GM19240 (cell line): ENCODE measurements at regions not wholly inside any gene's neighbourhood (a gene's known extent, or its start where the extent isn't known, plus 50 kb on each side); places are given as distances from the start of the nearest gene placed in this dataset.

Experiments
- DNase-seq: peaks from one replicate; pipeline ENCODE4 v3.0.0; 2011; ENCODE audit warnings: low spot score; ENCODE audit not compliant: insufficient read length

- no peak for DNase-seq
Observed at GRCh38 chr2:217207699-217208010, 347.8 kb upstream of the TNP1 start.

- DNase-seq: no peak
Observed at GRCh38 chr2:217206907-217207698, 347.2 kb upstream of the TNP1 start.

- no peak for DNase-seq
Observed at GRCh38 chr2:217206016-217206725, 346.3 kb upstream of the TNP1 start.

GRCh38 chr2:217204358-217204757 lies 344.5 kb upstream of the TNP1 start:
- no peak for DNase-seq

- no peak for DNase-seq
Observed at GRCh38 chr2:217203086-217203485, 343.2 kb upstream of the TNP1 start.

- DNase-seq: no peak
Observed at GRCh38 chr2:217199255-217199630, 339.4 kb upstream of the TNP1 start.

- DNase-seq: no peak
Observed at GRCh38 chr2:217195658-217196446, 336.0 kb upstream of the TNP1 start.

- DNase-seq: no peak
Observed at GRCh38 chr2:217195016-217195415, 335.2 kb upstream of the TNP1 start.

GRCh38 chr2:217193431-217194340 lies 333.8 kb upstream of the TNP1 start:
- no peak for DNase-seq

- no peak for DNase-seq
Observed at GRCh38 chr2:217192366-217192765, 332.5 kb upstream of the TNP1 start.

GRCh38 chr2:217189747-217190146 lies 329.9 kb upstream of the TNP1 start:
- DNase-seq: no peak

- no peak for DNase-seq
Observed at GRCh38 chr2:217189131-217189530, 329.3 kb upstream of the TNP1 start.

GRCh38 chr2:217186668-217187159 lies 326.9 kb upstream of the TNP1 start:
- DNase-seq: no peak

GRCh38 chr2:217186152-217186551 lies 326.3 kb upstream of the TNP1 start:
- no peak for DNase-seq

GRCh38 chr2:217185265-217185995 lies 325.6 kb upstream of the TNP1 start:
- no peak for DNase-seq

GRCh38 chr2:217184242-217184641 lies 324.4 kb upstream of the TNP1 start:
- DNase-seq: no peak

- DNase-seq: no peak
Observed at GRCh38 chr2:217183471-217183870, 323.6 kb upstream of the TNP1 start.

GRCh38 chr2:217182926-217183325 lies 323.1 kb upstream of the TNP1 start:
- DNase-seq: no peak

- no peak for DNase-seq
Observed at GRCh38 chr2:217181512-217181911, 321.6 kb upstream of the TNP1 start.

- DNase-seq: no peak
Observed at GRCh38 chr2:217179854-217180253, 320.0 kb upstream of the TNP1 start.
